HG03095 (cell line): ENCODE measurements at regions not wholly inside any gene's neighbourhood (a gene's known extent, or its start where the extent isn't known, plus 50 kb on each side); places are given as distances from the start of the nearest gene placed in this dataset.

Experiments
- ATAC-seq: cut with Tn5 transposase; IDR thresholded peaks from one replicate; pipeline ENCODE4 v1.9.1; 2021; ENCODE audit warnings: moderate library complexity; ENCODE audit not compliant: unreplicated experiment

GRCh38 chr5:96140496-96140895 lies 178.8 kb upstream of the ELL2 start:
- no peak for ATAC-seq

- no peak for ATAC-seq
Measured at GRCh38 chr5:96140084-96140483, 178.4 kb upstream of the ELL2 start.

- ATAC-seq, result no peak
Measured at GRCh38 chr5:96134886-96135285, 173.2 kb upstream of the ELL2 start.

- no peak for ATAC-seq
Measured at GRCh38 chr5:96133341-96134079, 171.9 kb upstream of the ELL2 start.

- ATAC-seq, result no peak
Measured at GRCh38 chr5:96129276-96129675, 167.6 kb upstream of the ELL2 start.

- no peak for ATAC-seq
Measured at GRCh38 chr5:96128204-96128864, 166.7 kb upstream of the ELL2 start.

GRCh38 chr5:96127538-96127937 lies 165.9 kb upstream of the ELL2 start:
- ATAC-seq, result no peak

- ATAC-seq, result no peak
Measured at GRCh38 chr5:96125231-96125891, 163.7 kb upstream of the ELL2 start.

GRCh38 chr5:96124589-96124988 lies 162.9 kb upstream of the ELL2 start:
- no peak for ATAC-seq

GRCh38 chr5:96123418-96123817 lies 161.8 kb upstream of the ELL2 start:
- ATAC-seq, result no peak

- ATAC-seq, result no peak
Measured at GRCh38 chr5:96121364-96121763, 159.7 kb upstream of the ELL2 start.

GRCh38 chr5:96120120-96120519 lies 158.5 kb upstream of the ELL2 start:
- no peak for ATAC-seq

GRCh38 chr5:96117771-96118651 lies 156.4 kb upstream of the ELL2 start:
- ATAC-seq, result no peak

GRCh38 chr5:96115147-96115807 lies 153.6 kb upstream of the ELL2 start:
- no peak for ATAC-seq

- no peak for ATAC-seq
Measured at GRCh38 chr5:96114736-96115135, 153.1 kb upstream of the ELL2 start.

- no peak for ATAC-seq
Measured at GRCh38 chr5:96113170-96113939, 151.7 kb upstream of the ELL2 start.

GRCh38 chr5:96112703-96113102 lies 151.1 kb upstream of the ELL2 start:
- no peak for ATAC-seq

GRCh38 chr5:96112123-96112670 lies 150.5 kb upstream of the ELL2 start:
- no peak for ATAC-seq

GRCh38 chr5:96111080-96111756 lies 149.6 kb upstream of the ELL2 start:
- ATAC-seq, result no peak
